ENCODE measurements at regions not wholly inside any gene's neighbourhood (a gene's known extent, or its start where the extent isn't known, plus 50 kb on each side); places are given as distances from the start of the nearest gene placed in this dataset.

- TF ChIP-seq CTCF (IDR thresholded peaks at IDR 0.05): no peak
- no peak for TF ChIP-seq ZNF302 (CRISPR knock-in tag; IDR thresholded peaks at IDR 0.05)
- TF ChIP-seq POLR2A (IDR thresholded peaks at IDR 0.05; ENCODE audit: low read length): no peak
Measured at GRCh38 chr10:120685136-120685535, 166.0 kb upstream of the WDR11 start.
